ENCODE measurements at regions not wholly inside any gene's neighbourhood (a gene's known extent, or its start where the extent isn't known, plus 50 kb on each side); places are given as distances from the start of the nearest gene placed in this dataset.

- H3K9ac ChIP-seq (ENCODE audit: low read length) = no peak overlapping the region
- H3K9me3 ChIP-seq (ENCODE audit: control insufficient read depth, insufficient read depth, low read depth, low read length) = no peaks in the 10 kb centered on the region
- H3K27me3 ChIP-seq (ENCODE audit: control insufficient read depth, insufficient read depth, low read length) = no peaks in the 10 kb centered on the region
- H3K36me3 ChIP-seq (ENCODE audit: control insufficient read depth, insufficient read depth, low read length) = no peaks in the 10 kb centered on the region
- no peak overlapping the region for H3K27ac ChIP-seq (ENCODE audit: low read depth, low read length)
- H3K4me3 ChIP-seq (ENCODE audit: low read depth, low read length) = no peak overlapping the region
- H3K4me1 ChIP-seq (ENCODE audit: control insufficient read depth, insufficient read depth, low read length) = peaks cover 11% of the 10 kb centered on the region; the same call in 1 of the 2 replicates
These were observed 249.7 kb upstream of the ZNF462 start for GRCh38 chr9:106613250-106613737.

GRCh38 chr9:106615118-106615889 lies 247.7 kb upstream of the ZNF462 start:
- Histone ChIP-seq H3K9me3 (ENCODE audit: control insufficient read depth, insufficient read depth, low read depth, low read length) (no peaks in the 10 kb centered on the region), H3K36me3 (ENCODE audit: control insufficient read depth, insufficient read depth, low read length) (no peaks in the 10 kb centered on the region), H3K27ac (ENCODE audit: low read depth, low read length) (no peak overlapping the region), H3K27me3 (ENCODE audit: control insufficient read depth, insufficient read depth, low read length) (no peaks in the 10 kb centered on the region), H3K4me1 (ENCODE audit: control insufficient read depth, insufficient read depth, low read length) (peaks cover 12% of the 10 kb centered on the region), H3K9ac (ENCODE audit: low read length) (no peak overlapping the region), H3K4me3 (ENCODE audit: low read depth, low read length) (no peak overlapping the region)

DNA sequence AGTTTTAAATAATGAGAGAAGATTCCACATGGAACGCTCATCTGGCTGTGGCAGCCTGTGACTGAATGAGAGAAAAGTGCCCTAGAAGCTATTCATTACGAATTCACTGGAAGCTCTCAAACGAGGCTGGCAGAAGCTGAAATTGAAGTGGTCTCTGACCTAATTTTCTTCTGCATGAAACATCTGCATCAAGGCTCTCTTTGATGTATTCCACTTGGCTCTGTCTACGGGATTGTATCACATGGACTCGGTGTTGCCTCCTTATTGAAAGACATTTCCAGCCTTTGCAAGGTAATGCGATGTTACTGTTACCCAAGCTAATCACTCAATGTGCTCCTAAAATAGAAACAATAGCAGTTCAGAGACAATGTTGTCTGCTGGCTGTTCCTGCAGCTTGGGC lies 246.9 kb upstream of the ZNF462 start:
- no peak overlapping the region for H3K9ac ChIP-seq (ENCODE audit: low read length)
- H3K4me1 ChIP-seq (ENCODE audit: control insufficient read depth, insufficient read depth, low read length) = peaks cover 19% of the 10 kb centered on the region
- no peaks in the 10 kb centered on the region for H3K9me3 ChIP-seq (ENCODE audit: control insufficient read depth, insufficient read depth, low read depth, low read length)
- no peaks in the 10 kb centered on the region for H3K36me3 ChIP-seq (ENCODE audit: control insufficient read depth, insufficient read depth, low read length)
- H3K27ac ChIP-seq (ENCODE audit: low read depth, low read length) = no peak overlapping the region
- H3K27me3 ChIP-seq (ENCODE audit: control insufficient read depth, insufficient read depth, low read length) = no peaks in the 10 kb centered on the region
- no peak overlapping the region for H3K4me3 ChIP-seq (ENCODE audit: low read depth, low read length)

DNA sequence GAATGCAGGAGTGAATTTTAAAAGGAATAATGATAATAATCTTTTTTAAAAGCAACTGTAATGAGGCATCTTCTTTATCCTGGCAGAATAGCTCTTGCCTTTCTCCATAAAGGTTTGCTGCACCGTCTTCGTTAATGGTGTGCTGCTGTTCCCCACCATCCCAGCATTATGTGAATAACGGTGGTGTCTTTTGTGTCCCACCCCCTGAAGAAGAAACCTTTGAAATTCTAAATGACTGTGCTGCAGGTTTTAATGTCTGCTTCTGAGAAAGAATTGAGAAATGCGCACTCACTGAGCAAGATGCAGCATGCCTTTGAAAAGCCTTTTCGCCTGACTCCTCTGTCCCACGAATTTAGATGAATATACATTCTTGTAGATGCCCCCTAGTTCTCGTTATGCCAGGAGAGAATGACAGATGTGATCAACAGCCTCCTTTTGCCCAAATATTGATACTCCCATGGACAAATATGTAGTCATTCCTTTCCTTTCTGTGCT lies 246.1 kb upstream of the ZNF462 start:
- Histone ChIP-seq H3K27ac (ENCODE audit: low read depth, low read length) (no peak overlapping the region), H3K9ac (ENCODE audit: low read length) (no peak overlapping the region), H3K4me1 (ENCODE audit: control insufficient read depth, insufficient read depth, low read length) (peaks cover 25% of the 10 kb centered on the region), H3K4me3 (ENCODE audit: low read depth, low read length) (no peak overlapping the region), H3K36me3 (ENCODE audit: control insufficient read depth, insufficient read depth, low read length) (no peaks in the 10 kb centered on the region), H3K9me3 (ENCODE audit: control insufficient read depth, insufficient read depth, low read depth, low read length) (no peaks in the 10 kb centered on the region), H3K27me3 (ENCODE audit: control insufficient read depth, insufficient read depth, low read length) (no peaks in the 10 kb centered on the region)

- H3K9me3 ChIP-seq (ENCODE audit: control insufficient read depth, insufficient read depth, low read depth, low read length) = no peaks in the 10 kb centered on the region
- no peak overlapping the region for H3K4me3 ChIP-seq (ENCODE audit: low read depth, low read length)
- no peak overlapping the region for H3K27ac ChIP-seq (ENCODE audit: low read depth, low read length)
- H3K27me3 ChIP-seq (ENCODE audit: control insufficient read depth, insufficient read depth, low read length) = no peaks in the 10 kb centered on the region
- H3K36me3 ChIP-seq (ENCODE audit: control insufficient read depth, insufficient read depth, low read length) = no peaks in the 10 kb centered on the region
- peaks cover 29% of the 10 kb centered on the region for H3K4me1 ChIP-seq (ENCODE audit: control insufficient read depth, insufficient read depth, low read length)
- H3K9ac ChIP-seq (ENCODE audit: low read length) = no peak overlapping the region
These were observed 243.8 kb upstream of the ZNF462 start for GRCh38 chr9:106619211-106619610.

DNA sequence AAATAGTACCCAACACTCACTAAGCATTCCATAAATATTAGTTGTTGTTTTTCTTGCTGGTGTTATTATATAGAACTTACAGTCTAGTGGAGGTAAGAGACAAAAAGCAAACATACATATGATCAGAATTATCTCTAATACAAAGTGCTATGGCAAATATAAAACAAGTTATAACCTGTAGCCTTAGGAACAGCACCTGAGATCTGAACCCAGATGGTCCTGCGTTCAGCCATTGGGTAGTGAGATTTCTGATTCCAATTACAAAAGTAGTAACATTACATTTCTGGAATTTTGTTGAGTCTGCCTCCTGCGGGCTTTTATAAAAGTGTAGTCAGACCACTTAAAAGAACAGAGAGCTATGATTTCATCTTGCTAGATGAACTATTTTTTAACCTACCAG lies 242.9 kb upstream of the ZNF462 start:
- Histone ChIP-seq H3K4me3 (ENCODE audit: low read depth, low read length) (no peak overlapping the region), H3K9ac (ENCODE audit: low read length) (no peak overlapping the region), H3K27me3 (ENCODE audit: control insufficient read depth, insufficient read depth, low read length) (no peaks in the 10 kb centered on the region), H3K9me3 (ENCODE audit: control insufficient read depth, insufficient read depth, low read depth, low read length) (no peaks in the 10 kb centered on the region), H3K27ac (ENCODE audit: low read depth, low read length) (no peak overlapping the region), H3K4me1 (ENCODE audit: control insufficient read depth, insufficient read depth, low read length) (peaks cover 29% of the 10 kb centered on the region), H3K36me3 (ENCODE audit: control insufficient read depth, insufficient read depth, low read length) (no peaks in the 10 kb centered on the region)

DNA sequence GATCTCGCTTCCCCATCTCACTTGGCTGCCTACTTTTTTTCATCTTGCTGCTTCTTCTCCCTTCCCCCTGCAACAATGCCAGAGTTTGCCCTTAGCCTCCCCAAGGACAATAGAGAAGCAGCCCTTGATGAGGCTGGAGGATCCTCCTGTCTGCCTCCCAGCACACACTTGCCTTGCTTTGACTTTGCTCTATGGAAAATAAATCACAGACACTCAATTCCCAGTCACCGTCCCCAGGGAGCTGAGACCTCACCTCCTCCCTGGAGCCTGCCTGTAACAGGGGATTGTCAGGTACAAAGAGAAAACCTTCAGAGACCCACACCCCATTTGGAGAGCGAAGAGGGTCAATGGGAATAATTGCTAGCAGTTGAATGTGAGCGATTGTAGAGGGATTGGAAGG lies 242.1 kb upstream of the ZNF462 start:
- H3K27ac ChIP-seq (ENCODE audit: low read depth, low read length) = no peak overlapping the region
- no peaks in the 10 kb centered on the region for H3K9me3 ChIP-seq (ENCODE audit: control insufficient read depth, insufficient read depth, low read depth, low read length)
- peaks cover 29% of the 10 kb centered on the region for H3K4me1 ChIP-seq (ENCODE audit: control insufficient read depth, insufficient read depth, low read length)
- no peaks in the 10 kb centered on the region for H3K27me3 ChIP-seq (ENCODE audit: control insufficient read depth, insufficient read depth, low read length)
- no peak overlapping the region for H3K9ac ChIP-seq (ENCODE audit: low read length)
- no peaks in the 10 kb centered on the region for H3K36me3 ChIP-seq (ENCODE audit: control insufficient read depth, insufficient read depth, low read length)
- no peak overlapping the region for H3K4me3 ChIP-seq (ENCODE audit: low read depth, low read length)

DNA sequence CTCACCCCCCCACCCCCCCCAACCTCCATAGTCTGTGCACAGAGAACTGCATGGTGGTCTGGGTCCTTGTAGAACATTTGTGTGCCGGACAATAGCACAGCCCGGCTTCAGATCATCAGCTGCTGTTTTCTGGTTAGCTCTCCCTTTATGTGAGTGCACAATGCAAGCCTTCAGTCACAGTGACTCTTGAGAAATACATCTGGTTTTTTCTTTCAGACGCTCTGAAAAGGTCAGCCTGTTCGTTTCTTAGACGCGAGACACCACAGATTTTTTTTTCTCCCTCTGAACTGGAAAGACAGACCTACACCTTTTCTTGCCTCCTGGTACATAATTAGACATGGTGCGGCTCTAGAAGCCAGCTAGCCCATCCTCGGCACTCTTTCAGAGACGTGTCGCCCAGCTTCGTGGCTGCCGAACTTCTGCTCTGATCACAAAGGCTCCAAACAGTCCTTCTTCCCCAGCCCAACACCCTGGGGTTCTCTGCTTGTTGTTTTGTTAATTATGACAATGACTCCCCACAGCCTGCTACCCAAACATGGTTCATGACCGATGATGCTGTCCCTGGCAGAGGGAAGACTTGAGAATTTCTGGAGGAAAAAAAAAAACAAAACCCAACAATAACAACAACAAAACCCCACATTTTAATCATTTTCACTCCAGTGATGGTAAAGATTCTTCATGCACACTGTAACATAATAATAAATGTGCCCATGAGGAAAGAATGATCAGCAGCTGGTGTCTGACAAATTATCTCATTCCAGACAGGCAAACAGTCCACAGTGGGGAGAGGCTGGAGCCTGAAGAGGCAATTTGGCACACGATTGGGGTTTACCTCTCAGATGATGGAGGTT lies 241.4 kb upstream of the ZNF462 start:
- H3K27me3 ChIP-seq (ENCODE audit: control insufficient read depth, insufficient read depth, low read length) = no peaks in the 10 kb centered on the region
- H3K36me3 ChIP-seq (ENCODE audit: control insufficient read depth, insufficient read depth, low read length) = no peaks in the 10 kb centered on the region
- H3K9me3 ChIP-seq (ENCODE audit: control insufficient read depth, insufficient read depth, low read depth, low read length) = no peaks in the 10 kb centered on the region
- H3K4me3 ChIP-seq (ENCODE audit: low read depth, low read length) = no peak overlapping the region
- H3K27ac ChIP-seq (ENCODE audit: low read depth, low read length) = no peak overlapping the region
- H3K9ac ChIP-seq (ENCODE audit: low read length) = no peak overlapping the region
- H3K4me1 ChIP-seq (ENCODE audit: control insufficient read depth, insufficient read depth, low read length) = peaks cover 24% of the 10 kb centered on the region

- Histone ChIP-seq H3K36me3 (ENCODE audit: control insufficient read depth, insufficient read depth, low read length) (no peaks in the 10 kb centered on the region), H3K9me3 (ENCODE audit: control insufficient read depth, insufficient read depth, low read depth, low read length) (no peaks in the 10 kb centered on the region), H3K27ac (ENCODE audit: low read depth, low read length) (no peak overlapping the region), H3K9ac (ENCODE audit: low read length) (no peak overlapping the region), H3K4me1 (ENCODE audit: control insufficient read depth, insufficient read depth, low read length) (peaks cover 18% of the 10 kb centered on the region), H3K27me3 (ENCODE audit: control insufficient read depth, insufficient read depth, low read length) (no peaks in the 10 kb centered on the region), H3K4me3 (ENCODE audit: low read depth, low read length) (no peak overlapping the region)
These were observed 240.8 kb upstream of the ZNF462 start for GRCh38 chr9:106622164-106622487.

GRCh38 chr9:106623558-106623957 lies 239.4 kb upstream of the ZNF462 start:
- no peaks in the 10 kb centered on the region for H3K27me3 ChIP-seq (ENCODE audit: control insufficient read depth, insufficient read depth, low read length)
- H3K9me3 ChIP-seq (ENCODE audit: control insufficient read depth, insufficient read depth, low read depth, low read length) = no peaks in the 10 kb centered on the region

DNA sequence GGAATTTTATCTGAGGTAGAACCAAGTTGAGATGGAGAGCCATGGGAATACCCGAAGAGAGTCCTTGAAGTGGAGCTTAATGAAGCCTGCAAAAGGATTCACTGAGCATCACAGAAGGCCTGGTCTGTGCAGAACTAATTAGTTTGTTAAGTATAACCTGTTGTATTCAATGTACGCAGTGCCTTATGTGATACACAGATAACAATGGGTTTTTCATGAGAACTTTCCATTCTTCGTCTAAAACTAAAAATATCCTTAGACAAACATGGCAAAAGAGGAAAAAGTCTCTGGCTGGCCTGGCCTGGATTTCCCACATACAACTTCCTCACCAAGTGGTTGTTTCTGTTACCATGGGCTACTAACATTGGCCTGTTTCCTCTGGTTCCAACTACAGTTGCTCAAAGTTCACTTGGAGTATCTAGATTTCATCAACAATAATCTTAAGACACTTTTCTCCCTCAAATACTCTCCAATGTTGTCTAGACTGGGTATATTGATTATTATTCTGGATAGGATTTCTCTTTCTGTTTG lies 237.6 kb upstream of the ZNF462 start:
- no peaks in the 10 kb centered on the region for H3K36me3 ChIP-seq (ENCODE audit: control insufficient read depth, insufficient read depth, low read length)
- no peaks in the 10 kb centered on the region for H3K9me3 ChIP-seq (ENCODE audit: control insufficient read depth, insufficient read depth, low read depth, low read length)
- peaks cover 17% of the 10 kb centered on the region for H3K4me1 ChIP-seq (ENCODE audit: control insufficient read depth, insufficient read depth, low read length)
- no peaks in the 10 kb centered on the region for H3K27me3 ChIP-seq (ENCODE audit: control insufficient read depth, insufficient read depth, low read length)
- H3K27ac ChIP-seq (ENCODE audit: low read depth, low read length) = no peak overlapping the region
- no peak overlapping the region for H3K4me3 ChIP-seq (ENCODE audit: low read depth, low read length)
- H3K9ac ChIP-seq (ENCODE audit: low read length) = no peak overlapping the region

More at GRCh38 chr9:106623558-106623957, 239.4 kb upstream of the ZNF462 start:
- H3K9ac ChIP-seq (ENCODE audit: low read length) = no peak overlapping the region
- no peaks in the 10 kb centered on the region for H3K36me3 ChIP-seq (ENCODE audit: control insufficient read depth, insufficient read depth, low read length)
- no peak overlapping the region for H3K27ac ChIP-seq (ENCODE audit: low read depth, low read length)
- no peak overlapping the region for H3K4me3 ChIP-seq (ENCODE audit: low read depth, low read length)
- peaks cover 18% of the 10 kb centered on the region for H3K4me1 ChIP-seq (ENCODE audit: control insufficient read depth, insufficient read depth, low read length)
